HFF-Myc (cell line): ENCODE measurements at regions not wholly inside any gene's neighbourhood (a gene's known extent, or its start where the extent isn't known, plus 50 kb on each side); places are given as distances from the start of the nearest gene placed in this dataset.
A peak's percentile ranks its signal among the peaks of the same experiment; 100 is the strongest.
"Not testable (repeated sequence)": the region's sequence is repeated elsewhere in the genome, so short reads cannot be mapped to it uniquely, and the experiment has no call there.

Experiments
- DNase-seq: peaks from one replicate; pipeline ENCODE4 v3.0.0-alpha.2; 2011; ENCODE audit warnings: low read depth; ENCODE audit errors: extremely low read depth
- H3K4me3 ChIP-seq: replicated peaks from 2 replicates; pipeline ENCODE4 v1.5.1; 2011; ENCODE audit warnings: low read depth, mild to moderate bottlenecking, control low read depth, low read length
- CTCF ChIP-seq: IDR thresholded peaks from 2 replicates; pipeline ENCODE4 v1.5.1; 2012; ENCODE audit warnings: mild to moderate bottlenecking, low read depth, low read length, control low read depth; ENCODE audit errors: missing control alignments

GRCh38 chr3:11712646-11713045, 68.9 kb upstream of the VGLL4 start:
- no peak for TF ChIP-seq CTCF
- no peak overlapping the region for H3K4me3 ChIP-seq
- no peak for DNase-seq

- no peak for TF ChIP-seq CTCF
- DNase-seq: no peak
- H3K4me3 ChIP-seq: no peak overlapping the region
Observed at GRCh38 chr3:11711876-11712275, 68.2 kb upstream of the VGLL4 start.

- H3K4me3 ChIP-seq: no peak overlapping the region
- DNase-seq: no peak
- no peak for TF ChIP-seq CTCF
Observed at GRCh38 chr3:11709782-11710181, 66.1 kb upstream of the VGLL4 start.

GRCh38 chr3:11707084-11707483, 63.4 kb upstream of the VGLL4 start:
- not testable (repeated sequence) for DNase-seq

GRCh38 chr3:11706604-11707003, 62.9 kb upstream of the VGLL4 start:
- DNase-seq: no peak
- TF ChIP-seq CTCF: no peak
- H3K4me3 ChIP-seq: no peak overlapping the region

More at GRCh38 chr3:11707084-11707483, 63.4 kb upstream of the VGLL4 start:
- not testable (repeated sequence) for H3K4me3 ChIP-seq

GRCh38 chr3:11705049-11705448, 61.3 kb upstream of the VGLL4 start:
- no peak for DNase-seq
- no peak for TF ChIP-seq CTCF
- peak overlapping the region; percentile 17 for H3K4me3 ChIP-seq

GRCh38 chr3:11703146-11703545, 59.4 kb upstream of the VGLL4 start:
- no peak overlapping the region for H3K4me3 ChIP-seq
- TF ChIP-seq CTCF: no peak
- no peak for DNase-seq
